ENCODE measurements at regions not wholly inside any gene's neighbourhood (a gene's known extent, or its start where the extent isn't known, plus 50 kb on each side); places are given as distances from the start of the nearest gene placed in this dataset.

GRCh38 chr19:31617010-31617585 is 267.9 kb upstream of the TSHZ3 start:
- Histone ChIP-seq H3K36me3 (no peaks in the 10 kb centered on the region), H3K27ac (no peak overlapping the region), H3K4me1 (no peaks in the 10 kb centered on the region), H3K9me3 (peaks cover 0 to 9% (median 0%) of the 10 kb centered on the region in 3 donors), H3K4me3 (no peak overlapping the region), H3K27me3 (no peaks in the 10 kb centered on the region)
- 67 to 100% methylated on average over 2 to 3 of the region's 4 CpGs for WGBS, 2 donors (ENCODE audit: low coverage in 1 of 2)
- no peak for TF ChIP-seq EP300 (IDR thresholded peaks at IDR 0.05)
- no peak for ATAC-seq

- Histone ChIP-seq H3K4me1 (no peaks in the 10 kb centered on the region), H3K9me3 (peaks cover 0 to 20% (median 0%) of the 10 kb centered on the region in 3 donors), H3K27me3 (no peaks in the 10 kb centered on the region), H3K27ac (no peak overlapping the region), H3K4me3 (no peak overlapping the region), H3K36me3 (no peaks in the 10 kb centered on the region)
- WGBS, 2 donors (ENCODE audit: low coverage in 1 of 2) = 90 to 100% methylated on average over 1 to 2 of the region's 4 CpGs
- no peak for TF ChIP-seq POLR2A (IDR thresholded peaks at IDR 0.05)
- TF ChIP-seq POLR2AphosphoS5 (IDR thresholded peaks at IDR 0.05) = no peak
- TF ChIP-seq CTCF (IDR thresholded peaks at IDR 0.05) = no peak
- TF ChIP-seq EP300 (IDR thresholded peaks at IDR 0.05) = no peak
- ATAC-seq = no peak
Observed at GRCh38 chr19:31625056-31625455, 275.8 kb upstream of the TSHZ3 start.

- peaks cover 0 to 20% (median 0%) of the 10 kb centered on the region in 3 donors for H3K9me3 ChIP-seq
- no peaks in the 10 kb centered on the region for H3K36me3 ChIP-seq
- no peak for ATAC-seq
- TF ChIP-seq EP300 (IDR thresholded peaks at IDR 0.05) (no peak), POLR2A (IDR thresholded peaks at IDR 0.05) (no peak), POLR2AphosphoS5 (IDR thresholded peaks at IDR 0.05) (no peak), CTCF (IDR thresholded peaks at IDR 0.05) (no peak)
- no peak overlapping the region for H3K4me3 ChIP-seq
- H3K27me3 ChIP-seq = no peaks in the 10 kb centered on the region
- H3K4me1 ChIP-seq = no peaks in the 10 kb centered on the region
- 78 to 100% methylated on average over 1 of the region's 1 CpG for WGBS, 2 donors (ENCODE audit: low coverage in 1 of 2)
- H3K27ac ChIP-seq = no peak overlapping the region
Observed at GRCh38 chr19:31625575-31625974, 276.3 kb upstream of the TSHZ3 start.

- Histone ChIP-seq H3K27me3 (no peaks in the 10 kb centered on the region), H3K36me3 (no peaks in the 10 kb centered on the region), H3K4me3 (no peak overlapping the region), H3K9me3 (peaks cover 0 to 12% (median 0%) of the 10 kb centered on the region in 3 donors), H3K27ac (no peak overlapping the region), H3K4me1 (no peaks in the 10 kb centered on the region)
- WGBS, 2 donors (ENCODE audit: low coverage in 1 of 2) = 40 to 81% methylated on average over 1 to 4 of the region's 5 CpGs
- no peak for ATAC-seq
- TF ChIP-seq POLR2A (IDR thresholded peaks at IDR 0.05) = no peak
- TF ChIP-seq CTCF (IDR thresholded peaks at IDR 0.05) = no peak
- no peak for TF ChIP-seq POLR2AphosphoS5 (IDR thresholded peaks at IDR 0.05)
- no peak for TF ChIP-seq EP300 (IDR thresholded peaks at IDR 0.05)
Observed at GRCh38 chr19:31626941-31627340, 277.7 kb upstream of the TSHZ3 start.

- 59 to 71% methylated on average over 12 to 15 of the region's 23 CpGs for WGBS, 2 donors (ENCODE audit: low coverage in 1 of 2)
- Histone ChIP-seq H3K9me3 (peaks cover 0 to 7% (median 0%) of the 10 kb centered on the region in 3 donors), H3K27me3 (no peaks in the 10 kb centered on the region), H3K4me3 (no peak overlapping the region), H3K4me1 (no peaks in the 10 kb centered on the region), H3K36me3 (no peaks in the 10 kb centered on the region), H3K27ac (no peak overlapping the region)
- no peak for ATAC-seq
- TF ChIP-seq EP300 (IDR thresholded peaks at IDR 0.05) = no peak
- no peak for TF ChIP-seq CTCF (IDR thresholded peaks at IDR 0.05)
- no peak for TF ChIP-seq POLR2A (IDR thresholded peaks at IDR 0.05)
- TF ChIP-seq POLR2AphosphoS5 (IDR thresholded peaks at IDR 0.05) = no peak
Observed at GRCh38 chr19:31627620-31628365, 278.6 kb upstream of the TSHZ3 start.

All from gastroesophageal sphincter (tissue), 4 donors.